Activated CD8-positive, alpha-beta T cell treated with anti-CD3 and anti-CD28 coated beads, Interleukin-2, amount 10 ng/mL, durations not matched to agents 7 days and 5 days (primary cell): ENCODE measurements at regions not wholly inside any gene's neighbourhood (a gene's known extent, or its start where the extent isn't known, plus 50 kb on each side); places are given as distances from the start of the nearest gene placed in this dataset.

Experiments
- ATAC-seq: fragments of 150-1000 bp; cut with Tn5 transposase; one replicate; pipeline ENCODE4 v1.10.0; 2021; ENCODE audit warnings: moderate library complexity
- CTCF ChIA-PET: fragments of 350-600 bp; sonication (Branson Sonifier 250); formaldehyde crosslinking; loops from one replicate; lab custom pipeline; 2021; ENCODE audit warnings: antibody characterized with exemption; lab: Charles Lee
- POLR2A ChIA-PET: fragments of 350-600 bp; sonication (Branson Sonifier 250); formaldehyde crosslinking; loops from one replicate; lab custom pipeline; 2021; ENCODE audit warnings: antibody characterized with exemption; lab: Charles Lee
- DNase-seq: peaks from one replicate; pipeline ENCODE4 v3.0.0-alpha.2; 2020
- H3K27ac Mint-ChIP-seq: one replicate; pipeline ENCODE4 v1.8.0; 2021; ENCODE audit warnings: mild to moderate bottlenecking, mixed read lengths
- H3K27me3 Mint-ChIP-seq: one replicate; pipeline ENCODE4 v1.8.0; 2021; ENCODE audit warnings: low read depth, mixed read lengths
- H3K36me3 Mint-ChIP-seq: one replicate; pipeline ENCODE4 v1.8.0; 2021; ENCODE audit warnings: low read depth, mixed read lengths
- H3K4me1 Mint-ChIP-seq: one replicate; pipeline ENCODE4 v1.8.0; 2021; ENCODE audit warnings: low read depth, mixed read lengths
- H3K4me3 Mint-ChIP-seq: one replicate; pipeline ENCODE4 v1.8.0; 2021; ENCODE audit warnings: mild to moderate bottlenecking, mixed read lengths
- H3K9me3 Mint-ChIP-seq: one replicate; pipeline ENCODE4 v1.8.0; 2022; ENCODE audit warnings: mixed read lengths; ENCODE audit not compliant: insufficient read depth

- CTCF ChIA-PET = no interaction called here
- H3K27ac Mint-ChIP-seq = no peak overlapping the region
- H3K4me3 Mint-ChIP-seq = no peak overlapping the region
- ATAC-seq (no peak), DNase-seq (no peak)
- no peaks in the 10 kb centered on the region for H3K9me3 Mint-ChIP-seq
- POLR2A ChIA-PET = no interaction called here
- no peaks in the 10 kb centered on the region for H3K4me1 Mint-ChIP-seq
- no peaks in the 10 kb centered on the region for H3K36me3 Mint-ChIP-seq
- H3K27me3 Mint-ChIP-seq = no peaks in the 10 kb centered on the region
Observed at GRCh38 chr4:176383273-176384077, 63.7 kb downstream of the SPCS3 start.

- no peaks in the 10 kb centered on the region for H3K36me3 Mint-ChIP-seq
- H3K27me3 Mint-ChIP-seq = no peaks in the 10 kb centered on the region
- ChIA-PET POLR2A (no interaction called here), CTCF (no interaction called here)
- no peaks in the 10 kb centered on the region for H3K4me1 Mint-ChIP-seq
- DNase-seq (no peak), ATAC-seq (no peak)
- H3K4me3 Mint-ChIP-seq = no peak overlapping the region
- no peaks in the 10 kb centered on the region for H3K9me3 Mint-ChIP-seq
- H3K27ac Mint-ChIP-seq = no peak overlapping the region
Observed at GRCh38 chr4:176385601-176386000, 65.8 kb downstream of the SPCS3 start.

GRCh38 chr4:176387571-176387970 lies 67.8 kb downstream of the SPCS3 start:
- DNase-seq = no peak

GRCh38 chr4:176393306-176394013 lies 73.7 kb downstream of the SPCS3 start:
- Mint-ChIP-seq H3K27ac (no peak overlapping the region), H3K4me1 (no peaks in the 10 kb centered on the region), H3K4me3 (no peak overlapping the region), H3K27me3 (peaks cover 2% of the 10 kb centered on the region), H3K36me3 (no peaks in the 10 kb centered on the region), H3K9me3 (no peaks in the 10 kb centered on the region)
- ChIA-PET CTCF (no interaction called here), POLR2A (no interaction called here)
- DNase-seq (no peak), ATAC-seq (no peak)

More at GRCh38 chr4:176387571-176387970, 67.8 kb downstream of the SPCS3 start:
- Mint-ChIP-seq H3K27me3 (no peaks in the 10 kb centered on the region), H3K9me3 (no peaks in the 10 kb centered on the region), H3K4me3 (no peak overlapping the region), H3K27ac (no peak overlapping the region), H3K4me1 (no peaks in the 10 kb centered on the region), H3K36me3 (no peaks in the 10 kb centered on the region)
- ChIA-PET CTCF (interaction anchor here (1.0 kb wide), 1 partner anchor 22 kb away, joined by 3 read pairs; no protein-coding TSS in a partner anchor), POLR2A (no interaction called here)
- ATAC-seq = no peak

GRCh38 chr4:176400816-176401461 lies 81.2 kb downstream of the SPCS3 start:
- Mint-ChIP-seq H3K9me3 (no peaks in the 10 kb centered on the region), H3K4me3 (no peak overlapping the region), H3K27ac (no peak overlapping the region), H3K36me3 (no peaks in the 10 kb centered on the region), H3K4me1 (no peaks in the 10 kb centered on the region), H3K27me3 (no peaks in the 10 kb centered on the region)
- POLR2A ChIA-PET = no interaction called here
- no peak for ATAC-seq
- CTCF ChIA-PET = no interaction called here
- DNase-seq = no peak

- H3K27me3 Mint-ChIP-seq = no peaks in the 10 kb centered on the region
- ATAC-seq = no peak
- ChIA-PET CTCF (no interaction called here), POLR2A (no interaction called here)
- no peak overlapping the region for H3K4me3 Mint-ChIP-seq
- no peak for DNase-seq
- no peaks in the 10 kb centered on the region for H3K36me3 Mint-ChIP-seq
- no peaks in the 10 kb centered on the region for H3K4me1 Mint-ChIP-seq
- no peaks in the 10 kb centered on the region for H3K9me3 Mint-ChIP-seq
- no peak overlapping the region for H3K27ac Mint-ChIP-seq
Observed at GRCh38 chr4:176404621-176405020, 84.9 kb downstream of the SPCS3 start.

GRCh38 chr4:176406297-176406696 lies 86.5 kb downstream of the SPCS3 start:
- Mint-ChIP-seq H3K9me3 (no peaks in the 10 kb centered on the region), H3K27me3 (no peaks in the 10 kb centered on the region), H3K36me3 (no peaks in the 10 kb centered on the region), H3K27ac (no peak overlapping the region), H3K4me3 (no peak overlapping the region), H3K4me1 (no peaks in the 10 kb centered on the region)
- DNase-seq (no peak), ATAC-seq (no peak)
- ChIA-PET POLR2A (no interaction called here), CTCF (no interaction called here)

GRCh38 chr4:176406736-176407135 lies 87.0 kb downstream of the SPCS3 start:
- Mint-ChIP-seq H3K36me3 (no peaks in the 10 kb centered on the region), H3K4me3 (no peak overlapping the region), H3K27me3 (no peaks in the 10 kb centered on the region), H3K27ac (no peak overlapping the region), H3K4me1 (no peaks in the 10 kb centered on the region), H3K9me3 (no peaks in the 10 kb centered on the region)
- CTCF ChIA-PET = no interaction called here
- no peak for ATAC-seq
- no peak for DNase-seq
- POLR2A ChIA-PET = no interaction called here

GRCh38 chr4:176409627-176410026 lies 89.9 kb downstream of the SPCS3 start:
- no peak for DNase-seq
- ATAC-seq = no peak
- Mint-ChIP-seq H3K4me3 (no peak overlapping the region), H3K36me3 (no peaks in the 10 kb centered on the region), H3K27ac (no peak overlapping the region), H3K9me3 (no peaks in the 10 kb centered on the region), H3K27me3 (no peaks in the 10 kb centered on the region), H3K4me1 (no peaks in the 10 kb centered on the region)
- ChIA-PET CTCF (interaction anchor here (1.0 kb wide), 1 partner anchor 22 kb away, joined by 3 read pairs; no protein-coding TSS in a partner anchor), POLR2A (no interaction called here)

- CTCF ChIA-PET = no interaction called here
- ATAC-seq (no peak), DNase-seq (no peak)
- no peak overlapping the region for H3K27ac Mint-ChIP-seq
- POLR2A ChIA-PET = no interaction called here
- no peaks in the 10 kb centered on the region for H3K36me3 Mint-ChIP-seq
- no peaks in the 10 kb centered on the region for H3K27me3 Mint-ChIP-seq
- no peak overlapping the region for H3K4me3 Mint-ChIP-seq
- H3K4me1 Mint-ChIP-seq = no peaks in the 10 kb centered on the region
- H3K9me3 Mint-ChIP-seq = no peaks in the 10 kb centered on the region
Observed at GRCh38 chr4:176413171-176413570, 93.4 kb downstream of the SPCS3 start.

- no peaks in the 10 kb centered on the region for H3K9me3 Mint-ChIP-seq
- POLR2A ChIA-PET = no interaction called here
- CTCF ChIA-PET = no interaction called here
- H3K36me3 Mint-ChIP-seq = no peaks in the 10 kb centered on the region
- ATAC-seq = no peak
- H3K4me1 Mint-ChIP-seq = no peaks in the 10 kb centered on the region
- no peak for DNase-seq
- H3K27me3 Mint-ChIP-seq = no peaks in the 10 kb centered on the region
- H3K27ac Mint-ChIP-seq = no peak overlapping the region
- H3K4me3 Mint-ChIP-seq = no peak overlapping the region
Observed at GRCh38 chr4:176422001-176422400, 102.2 kb downstream of the SPCS3 start.

- no peaks in the 10 kb centered on the region for H3K9me3 Mint-ChIP-seq
- H3K36me3 Mint-ChIP-seq = no peaks in the 10 kb centered on the region
- ATAC-seq (no peak), DNase-seq (no peak)
- H3K4me3 Mint-ChIP-seq = no peak overlapping the region
- H3K4me1 Mint-ChIP-seq = no peaks in the 10 kb centered on the region
- ChIA-PET CTCF (no interaction called here), POLR2A (no interaction called here)
- H3K27ac Mint-ChIP-seq = no peak overlapping the region
- no peaks in the 10 kb centered on the region for H3K27me3 Mint-ChIP-seq
Observed at GRCh38 chr4:176422511-176422910, 102.7 kb downstream of the SPCS3 start.
